NCI-H510A (cell line): ENCODE measurements at regions not wholly inside any gene's neighbourhood (a gene's known extent, or its start where the extent isn't known, plus 50 kb on each side); places are given as distances from the start of the nearest gene placed in this dataset.

ENCODE experiments used
- DNase-seq: peaks from one replicate; lab custom pipeline; 2025; lab: John Stamatoyannopoulos, UW

- DNase-seq = no peak
These were observed 816.0 kb upstream of the NDST4 start for GRCh38 chr4:115929373-115929772.

- DNase-seq = no peak
These were observed 814.0 kb upstream of the NDST4 start for GRCh38 chr4:115927382-115927781.

GRCh38 chr4:115923152-115923551, 809.7 kb upstream of the NDST4 start:
- no peak for DNase-seq

GRCh38 chr4:115920637-115921036, 807.2 kb upstream of the NDST4 start:
- DNase-seq = no peak

GRCh38 chr4:115918149-115918548, 804.7 kb upstream of the NDST4 start:
- DNase-seq = no peak

GRCh38 chr4:115906428-115906827, 793.0 kb upstream of the NDST4 start:
- no peak for DNase-seq

GRCh38 chr4:115883847-115884246, 770.4 kb upstream of the NDST4 start:
- DNase-seq = no peak

- no peak for DNase-seq
These were observed 769.8 kb upstream of the NDST4 start for GRCh38 chr4:115883231-115883630.

GRCh38 chr4:115873048-115873447, 759.6 kb upstream of the NDST4 start:
- no peak for DNase-seq

GRCh38 chr4:115871596-115871995, 758.2 kb upstream of the NDST4 start:
- DNase-seq = no peak

- DNase-seq = no peak
These were observed 753.0 kb upstream of the NDST4 start for GRCh38 chr4:115866364-115866896.

GRCh38 chr4:115865736-115866135, 752.3 kb upstream of the NDST4 start:
- no peak for DNase-seq

GRCh38 chr4:115852767-115853091, 739.3 kb upstream of the NDST4 start:
- no peak for DNase-seq

- no peak for DNase-seq
These were observed 738.7 kb upstream of the NDST4 start for GRCh38 chr4:115851918-115852766.

GRCh38 chr4:115850799-115851509, 737.5 kb upstream of the NDST4 start:
- DNase-seq = no peak

- DNase-seq = no peak
These were observed 730.8 kb upstream of the NDST4 start for GRCh38 chr4:115844180-115844579.

GRCh38 chr4:115841871-115842270, 728.5 kb upstream of the NDST4 start:
- DNase-seq = no peak

GRCh38 chr4:115834441-115834840, 721.0 kb upstream of the NDST4 start:
- DNase-seq = no peak

- DNase-seq = no peak
These were observed 711.2 kb upstream of the NDST4 start for GRCh38 chr4:115824630-115825029.

- no peak for DNase-seq
These were observed 690.4 kb upstream of the NDST4 start for GRCh38 chr4:115803825-115804224.

- DNase-seq = no peak
These were observed 677.4 kb upstream of the NDST4 start for GRCh38 chr4:115790812-115791211.

- no peak for DNase-seq
These were observed 668.2 kb upstream of the NDST4 start for GRCh38 chr4:115781528-115782146.

- DNase-seq = no peak
These were observed 667.4 kb upstream of the NDST4 start for GRCh38 chr4:115780835-115781234.
